Karpas-422 (cell line): ENCODE measurements at regions not wholly inside any gene's neighbourhood (a gene's known extent, or its start where the extent isn't known, plus 50 kb on each side); places are given as distances from the start of the nearest gene placed in this dataset.
"Not testable (repeated sequence)": the region's sequence is repeated elsewhere in the genome, so short reads cannot be mapped to it uniquely, and the experiment has no call there.

Source experiments
- DNase-seq: peaks from one replicate; pipeline ENCODE4 v3.0.0-alpha.2; 2015
- H2AFZ ChIP-seq: fragments of 200-600 bp; sonication (generic); 2 replicates; pipeline ENCODE4 v1.6.1; 2014; ENCODE audit warnings: antibody characterized with exemption, low read length, mixed read lengths
- H3K27ac ChIP-seq: fragments of 200-600 bp; sonication (generic); 2 replicates; pipeline ENCODE4 v1.5.1; 2014; ENCODE audit warnings: mild to moderate bottlenecking, low read length, moderate library complexity
- H3K27me3 ChIP-seq: fragments of 200-600 bp; sonication (generic); 2 replicates; pipeline ENCODE4 v1.6.1; 2014; ENCODE audit warnings: low read length, mixed read lengths
- H3K36me3 ChIP-seq: fragments of 200-600 bp; sonication (generic); 2 replicates; pipeline ENCODE4 v1.6.1; 2014; ENCODE audit warnings: low read length, mixed read lengths; ENCODE audit not compliant: insufficient read depth
- H3K4me1 ChIP-seq: fragments of 200-600 bp; sonication (generic); 2 replicates; pipeline ENCODE4 v1.6.1; 2014; ENCODE audit warnings: mild to moderate bottlenecking, low read length, mixed read lengths
- H3K4me2 ChIP-seq: fragments of 200-600 bp; sonication (generic); 2 replicates; pipeline ENCODE4 v1.6.1; 2014; ENCODE audit warnings: low read length, low read depth, mild to moderate bottlenecking; ENCODE audit not compliant: poor library complexity, severe bottlenecking
- H3K4me3 ChIP-seq: fragments of 200-600 bp; sonication (generic); 2 replicates; pipeline ENCODE4 v1.5.1; 2014; ENCODE audit warnings: mild to moderate bottlenecking, antibody characterized with exemption, low read length, mixed read lengths
- H3K79me2 ChIP-seq: fragments of 200-600 bp; sonication (generic); 2 replicates; pipeline ENCODE4 v1.6.1; 2014; ENCODE audit warnings: mild to moderate bottlenecking, low read length, mixed read lengths
- H3K9ac ChIP-seq: fragments of 200-600 bp; sonication (generic); 2 replicates; pipeline ENCODE4 v1.6.0; 2014; ENCODE audit warnings: low read length
- H3K9me2 ChIP-seq: fragments of 200-600 bp; sonication (generic), shearing (Covaris generic); replicated peaks from 2 replicates; pipeline ENCODE4 v1.6.0; 2014; ENCODE audit warnings: mild to moderate bottlenecking, low read length, moderate library complexity; ENCODE audit not compliant: insufficient read depth
- H3K9me3 ChIP-seq: fragments of 300-700, 200-600 bp; sonication (generic); 2 replicates; pipeline ENCODE4 v1.6.1; 2014; ENCODE audit warnings: low read length, mixed read lengths
- H4K20me1 ChIP-seq: fragments of 200-600 bp; sonication (generic); 2 replicates; pipeline ENCODE4 v1.6.1; 2014; ENCODE audit warnings: mild to moderate bottlenecking, antibody characterized with exemption, low read length, low read depth; ENCODE audit not compliant: insufficient read depth

- not testable (repeated sequence) for H3K9ac ChIP-seq, H3K27me3 ChIP-seq, H3K4me1 ChIP-seq, DNase-seq, H3K36me3 ChIP-seq, H3K4me2 ChIP-seq, H4K20me1 ChIP-seq, H2AFZ ChIP-seq, H3K27ac ChIP-seq, H3K79me2 ChIP-seq, H3K9me2 ChIP-seq, H3K9me3 ChIP-seq, H3K4me3 ChIP-seq
Observed at GRCh38 chr16:29157051-29157923, 172.4 kb downstream of the LAT start.

GRCh38 chr16:29156511-29156910 lies 171.7 kb downstream of the LAT start:
- Histone ChIP-seq H3K27ac (no peak overlapping the region), H3K27me3 (no peaks in the 10 kb centered on the region), H3K36me3 (no peaks in the 10 kb centered on the region), H4K20me1 (no peaks in the 10 kb centered on the region), H3K4me1 (no peaks in the 10 kb centered on the region), H2AFZ (no peak overlapping the region), H3K9ac (no peak overlapping the region), H3K4me2 (no peak overlapping the region), H3K9me3 (no peaks in the 10 kb centered on the region), H3K79me2 (no peaks in the 10 kb centered on the region), H3K9me2 (no peaks in the 10 kb centered on the region), H3K4me3 (no peak overlapping the region)
- no peak for DNase-seq

- H2AFZ ChIP-seq, H3K36me3 ChIP-seq, H4K20me1 ChIP-seq, H3K27ac ChIP-seq, H3K4me2 ChIP-seq, H3K9me2 ChIP-seq, H3K9me3 ChIP-seq, H3K27me3 ChIP-seq, DNase-seq, H3K9ac ChIP-seq, H3K4me1 ChIP-seq, H3K4me3 ChIP-seq, H3K79me2 ChIP-seq: not testable (repeated sequence)
Observed at GRCh38 chr16:29155866-29156200, 171.0 kb downstream of the LAT start.

- not testable (repeated sequence) for H3K9me2 ChIP-seq, DNase-seq, H3K9ac ChIP-seq, H3K9me3 ChIP-seq, H4K20me1 ChIP-seq, H2AFZ ChIP-seq, H3K4me2 ChIP-seq, H3K27ac ChIP-seq, H3K4me1 ChIP-seq, H3K27me3 ChIP-seq, H3K36me3 ChIP-seq, H3K79me2 ChIP-seq, H3K4me3 ChIP-seq
Observed at GRCh38 chr16:29155131-29155865, 170.4 kb downstream of the LAT start.

GRCh38 chr16:29154676-29155121 lies 169.8 kb downstream of the LAT start:
- Histone ChIP-seq H3K9ac (no peak overlapping the region), H3K27me3 (no peaks in the 10 kb centered on the region), H3K9me2 (no peaks in the 10 kb centered on the region), H3K4me1 (no peaks in the 10 kb centered on the region), H3K9me3 (no peaks in the 10 kb centered on the region), H3K79me2 (no peaks in the 10 kb centered on the region), H3K27ac (no peak overlapping the region), H3K4me2 (no peak overlapping the region), H3K4me3 (no peak overlapping the region), H2AFZ (no peak overlapping the region), H4K20me1 (no peaks in the 10 kb centered on the region), H3K36me3 (no peaks in the 10 kb centered on the region)
- no peak for DNase-seq

GRCh38 chr16:29154088-29154487 lies 169.2 kb downstream of the LAT start:
- Histone ChIP-seq H3K27me3 (no peaks in the 10 kb centered on the region), H3K9me2 (no peaks in the 10 kb centered on the region), H3K4me2 (no peak overlapping the region), H3K36me3 (no peaks in the 10 kb centered on the region), H2AFZ (no peak overlapping the region), H4K20me1 (no peaks in the 10 kb centered on the region), H3K79me2 (no peaks in the 10 kb centered on the region), H3K4me3 (no peak overlapping the region), H3K4me1 (no peaks in the 10 kb centered on the region), H3K9me3 (no peaks in the 10 kb centered on the region), H3K9ac (no peak overlapping the region), H3K27ac (no peak overlapping the region)
- no peak for DNase-seq

- not testable (repeated sequence) for H3K4me1 ChIP-seq, H3K36me3 ChIP-seq, H4K20me1 ChIP-seq, H2AFZ ChIP-seq, H3K9ac ChIP-seq, H3K79me2 ChIP-seq, H3K9me3 ChIP-seq, DNase-seq, H3K4me3 ChIP-seq, H3K27me3 ChIP-seq, H3K4me2 ChIP-seq, H3K27ac ChIP-seq, H3K9me2 ChIP-seq
Observed at GRCh38 chr16:29153307-29153706, 168.5 kb downstream of the LAT start.

GRCh38 chr16:29152544-29153031 lies 167.7 kb downstream of the LAT start:
- not testable (repeated sequence) for H3K4me1 ChIP-seq, H3K9me2 ChIP-seq, H2AFZ ChIP-seq, H3K9me3 ChIP-seq, H3K36me3 ChIP-seq, H3K27ac ChIP-seq, H3K9ac ChIP-seq, H3K4me2 ChIP-seq, H3K4me3 ChIP-seq, DNase-seq, H4K20me1 ChIP-seq, H3K27me3 ChIP-seq, H3K79me2 ChIP-seq
